ENCODE measurements at regions not wholly inside any gene's neighbourhood (a gene's known extent, or its start where the extent isn't known, plus 50 kb on each side); places are given as distances from the start of the nearest gene placed in this dataset.
"Not testable (repeated sequence)": the region's sequence is repeated elsewhere in the genome, so short reads cannot be mapped to it uniquely, and the experiment has no call there.

GRCh38 chr2:222760301-222760897 lies 88.9 kb downstream of the MOGAT1 start:
- no peak for DNase-seq (ENCODE audit: low read depth)

- DNase-seq (ENCODE audit: low read depth) = no peak
Observed at GRCh38 chr2:222761888-222762287, 90.4 kb downstream of the MOGAT1 start.

- DNase-seq (ENCODE audit: low read depth) = no peak
Observed at GRCh38 chr2:222762342-222762741, 90.9 kb downstream of the MOGAT1 start.

- DNase-seq (ENCODE audit: low read depth) = not testable (repeated sequence)
Observed at GRCh38 chr2:222765883-222766282, 94.4 kb downstream of the MOGAT1 start.

- DNase-seq (ENCODE audit: low read depth) = not testable (repeated sequence)
Observed at GRCh38 chr2:222768019-222768418, 92.8 kb upstream of the ACSL3 start.

GRCh38 chr2:222769446-222769845 lies 91.4 kb upstream of the ACSL3 start:
- no peak for DNase-seq (ENCODE audit: low read depth)

GRCh38 chr2:222769941-222770340 lies 90.9 kb upstream of the ACSL3 start:
- no peak for DNase-seq (ENCODE audit: low read depth)

GRCh38 chr2:222771832-222772231 lies 89.0 kb upstream of the ACSL3 start:
- no peak for DNase-seq (ENCODE audit: low read depth)

- no peak for DNase-seq (ENCODE audit: low read depth)
Observed at GRCh38 chr2:222774941-222775340, 85.9 kb upstream of the ACSL3 start.

GRCh38 chr2:222776792-222777191 lies 84.0 kb upstream of the ACSL3 start:
- DNase-seq (ENCODE audit: low read depth) = no peak

- DNase-seq (ENCODE audit: low read depth) = no peak
Observed at GRCh38 chr2:222778400-222778799, 82.4 kb upstream of the ACSL3 start.

GRCh38 chr2:222779145-222779832 lies 81.5 kb upstream of the ACSL3 start:
- DNase-seq (ENCODE audit: low read depth) = no peak

- DNase-seq (ENCODE audit: low read depth) = no peak
Observed at GRCh38 chr2:222780051-222780450, 80.8 kb upstream of the ACSL3 start.

GRCh38 chr2:222782201-222782730 lies 78.6 kb upstream of the ACSL3 start:
- DNase-seq (ENCODE audit: low read depth) = no peak

GRCh38 chr2:222783592-222783991 lies 77.2 kb upstream of the ACSL3 start:
- no peak for DNase-seq (ENCODE audit: low read depth)

- DNase-seq (ENCODE audit: low read depth) = no peak
Observed at GRCh38 chr2:222790932-222791331, 69.9 kb upstream of the ACSL3 start.

- no peak for DNase-seq (ENCODE audit: low read depth)
Observed at GRCh38 chr2:222792001-222792611, 68.7 kb upstream of the ACSL3 start.

- DNase-seq (ENCODE audit: low read depth) = no peak
Observed at GRCh38 chr2:222794585-222795449, 66.0 kb upstream of the ACSL3 start.

GRCh38 chr2:222795450-222796357 lies 65.1 kb upstream of the ACSL3 start:
- DNase-seq (ENCODE audit: low read depth) = no peak

- no peak for DNase-seq (ENCODE audit: low read depth)
Observed at GRCh38 chr2:222796413-222797103, 64.3 kb upstream of the ACSL3 start.

- DNase-seq (ENCODE audit: low read depth) = peak; percentile 34
Observed at GRCh38 chr2:222797261-222797660, 63.6 kb upstream of the ACSL3 start.
